D341Med (cell line): ENCODE measurements at regions not wholly inside any gene's neighbourhood (a gene's known extent, or its start where the extent isn't known, plus 50 kb on each side); places are given as distances from the start of the nearest gene placed in this dataset.
"Not testable (repeated sequence)": the region's sequence is repeated elsewhere in the genome, so short reads cannot be mapped to it uniquely, and the experiment has no call there.

ENCODE experiments used
- DNase-seq: peaks from one replicate; pipeline ENCODE4 v3.0.0; 2012; ENCODE audit warnings: low spot score

- DNase-seq, result no peak
These were observed 645.1 kb downstream of the TBC1D22A start for GRCh38 chr22:47407461-47408025.

- DNase-seq, result no peak
These were observed 644.4 kb downstream of the TBC1D22A start for GRCh38 chr22:47406896-47407295.

- no peak for DNase-seq
These were observed 643.9 kb downstream of the TBC1D22A start for GRCh38 chr22:47406180-47406834.

GRCh38 chr22:47405222-47405621 lies 642.8 kb downstream of the TBC1D22A start:
- not testable (repeated sequence) for DNase-seq

- no peak for DNase-seq
These were observed 640.6 kb downstream of the TBC1D22A start for GRCh38 chr22:47402876-47403525.

GRCh38 chr22:47401976-47402770 lies 639.7 kb downstream of the TBC1D22A start:
- no peak for DNase-seq

- no peak for DNase-seq
These were observed 639.1 kb downstream of the TBC1D22A start for GRCh38 chr22:47401592-47401898.

- no peak for DNase-seq
These were observed 638.5 kb downstream of the TBC1D22A start for GRCh38 chr22:47400701-47401591.

- not testable (repeated sequence) for DNase-seq
These were observed 637.7 kb downstream of the TBC1D22A start for GRCh38 chr22:47400131-47400530.

GRCh38 chr22:47398921-47399790 lies 636.7 kb downstream of the TBC1D22A start:
- peak; percentile 52 for DNase-seq

GRCh38 chr22:47398491-47398890 lies 636.0 kb downstream of the TBC1D22A start:
- peak; percentile 73 for DNase-seq

- DNase-seq, result no peak
These were observed 635.2 kb downstream of the TBC1D22A start for GRCh38 chr22:47397673-47398072.

- no peak for DNase-seq
These were observed 634.1 kb downstream of the TBC1D22A start for GRCh38 chr22:47396515-47396914.

- no peak for DNase-seq
These were observed 633.7 kb downstream of the TBC1D22A start for GRCh38 chr22:47396105-47396504.

- DNase-seq, result no peak
These were observed 633.0 kb downstream of the TBC1D22A start for GRCh38 chr22:47395481-47395880.

GRCh38 chr22:47394504-47395440 lies 632.3 kb downstream of the TBC1D22A start:
- DNase-seq, result no peak

GRCh38 chr22:47393191-47393590 lies 630.7 kb downstream of the TBC1D22A start:
- DNase-seq, result no peak

GRCh38 chr22:47392729-47393128 lies 630.3 kb downstream of the TBC1D22A start:
- DNase-seq, result no peak

- DNase-seq, result no peak
These were observed 629.6 kb downstream of the TBC1D22A start for GRCh38 chr22:47392054-47392347.
